ENCODE measurements at regions not wholly inside any gene's neighbourhood (a gene's known extent, or its start where the extent isn't known, plus 50 kb on each side); places are given as distances from the start of the nearest gene placed in this dataset.

- TF ChIP-seq CTCF (IDR thresholded peaks at IDR 0.05; ENCODE audit: insufficient read depth, low read length, poor library complexity, severe bottlenecking): no peak
- TF ChIP-seq EZH2phosphoT487 (conservative IDR thresholded peaks at IDR 0.05; ENCODE audit: low read length): no peak
These were observed 62.9 kb downstream of the IRX2 start for GRCh38 chr5:2688586-2688985.
